ENCODE measurements at regions not wholly inside any gene's neighbourhood (a gene's known extent, or its start where the extent isn't known, plus 50 kb on each side); places are given as distances from the start of the nearest gene placed in this dataset.

DNA sequence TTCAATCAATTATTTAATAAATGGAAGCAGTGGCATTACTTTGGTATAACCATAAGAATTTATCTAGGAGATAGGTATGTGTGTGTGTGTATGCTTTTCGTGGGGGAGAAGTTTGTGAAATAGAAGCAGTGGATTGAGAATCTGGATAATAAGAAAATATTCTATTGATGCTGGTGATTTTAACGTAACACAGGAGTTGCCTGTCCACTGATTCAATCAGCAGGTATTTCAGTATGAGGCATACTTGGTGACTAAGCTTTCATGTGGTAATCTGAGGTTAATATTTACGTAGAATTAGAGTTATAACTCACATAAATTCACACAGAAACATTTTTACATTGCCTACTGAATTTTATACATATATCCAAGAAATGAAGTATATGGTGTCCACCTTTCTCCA, 568.0 kb downstream of the ZWINT start:
- TF ChIP-seq POLR2A (IDR thresholded peaks at IDR 0.05) (no peak), EP300 (IDR thresholded peaks at IDR 0.05) (no peak)
- TF ChIP-seq, protein P1, sequence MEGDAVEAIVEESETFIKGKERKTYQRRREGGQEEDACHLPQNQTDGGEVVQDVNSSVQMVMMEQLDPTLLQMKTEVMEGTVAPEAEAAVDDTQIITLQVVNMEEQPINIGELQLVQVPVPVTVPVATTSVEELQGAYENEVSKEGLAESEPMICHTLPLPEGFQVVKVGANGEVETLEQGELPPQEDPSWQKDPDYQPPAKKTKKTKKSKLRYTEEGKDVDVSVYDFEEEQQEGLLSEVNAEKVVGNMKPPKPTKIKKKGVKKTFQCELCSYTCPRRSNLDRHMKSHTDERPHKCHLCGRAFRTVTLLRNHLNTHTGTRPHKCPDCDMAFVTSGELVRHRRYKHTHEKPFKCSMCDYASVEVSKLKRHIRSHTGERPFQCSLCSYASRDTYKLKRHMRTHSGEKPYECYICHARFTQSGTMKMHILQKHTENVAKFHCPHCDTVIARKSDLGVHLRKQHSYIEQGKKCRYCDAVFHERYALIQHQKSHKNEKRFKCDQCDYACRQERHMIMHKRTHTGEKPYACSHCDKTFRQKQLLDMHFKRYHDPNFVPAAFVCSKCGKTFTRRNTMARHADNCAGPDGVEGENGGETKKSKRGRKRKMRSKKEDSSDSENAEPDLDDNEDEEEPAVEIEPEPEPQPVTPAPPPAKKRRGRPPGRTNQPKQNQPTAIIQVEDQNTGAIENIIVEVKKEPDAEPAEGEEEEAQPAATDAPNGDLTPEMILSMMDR (IDR thresholded peaks at IDR 0.05) = no peak

All from tibial nerve (tissue), 4 donors.